ENCODE measurements at regions not wholly inside any gene's neighbourhood (a gene's known extent, or its start where the extent isn't known, plus 50 kb on each side); places are given as distances from the start of the nearest gene placed in this dataset.

DNA sequence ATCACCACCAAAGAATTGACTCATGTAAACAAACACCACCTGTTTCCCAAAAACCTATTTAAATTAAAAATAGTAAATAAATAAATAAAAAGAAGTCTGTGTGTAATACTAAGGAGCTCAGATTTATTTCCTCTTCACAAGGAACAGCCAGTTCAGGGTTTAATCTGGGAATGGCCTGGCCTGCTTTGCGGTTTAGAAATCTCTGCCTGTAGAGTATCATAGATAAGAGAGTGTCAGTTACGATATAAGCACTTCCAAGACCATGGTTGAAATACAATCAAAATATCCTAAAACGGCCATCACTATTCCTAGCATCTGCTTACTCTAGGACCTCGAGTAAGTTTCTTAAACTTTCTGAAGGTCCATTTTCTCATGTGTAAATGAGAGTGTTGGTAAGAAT is 274.4 kb downstream of the PLPP3 start:
- no peak for DNase-seq

- no peak for DNase-seq
Observed at GRCh38 chr1:56303805-56304204, 275.6 kb downstream of the PLPP3 start.

- DNase-seq = no peak
Observed at GRCh38 chr1:56302878-56303277, 276.5 kb downstream of the PLPP3 start.

DNA sequence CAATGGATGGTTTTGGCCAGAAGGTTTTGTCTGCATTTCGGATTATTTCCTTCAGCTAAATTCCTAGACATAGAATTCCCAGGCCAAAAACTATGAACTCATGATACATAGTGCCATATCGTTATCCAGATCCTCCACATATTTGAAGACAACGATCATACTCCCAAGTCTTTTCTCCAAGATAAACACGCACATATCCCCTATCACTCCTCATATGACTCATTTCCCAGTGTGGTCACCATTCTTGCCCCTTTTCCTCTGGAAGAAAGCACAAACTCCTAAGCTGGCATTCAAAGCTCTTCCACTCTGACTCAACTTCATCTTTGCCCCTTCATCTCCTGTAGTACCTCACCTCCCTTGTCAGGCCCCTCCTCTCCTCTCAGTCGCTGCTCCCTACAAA is 277.6 kb downstream of the PLPP3 start:
- no peak for DNase-seq

GRCh38 chr1:56300836-56301235 is 278.5 kb downstream of the PLPP3 start:
- no peak for DNase-seq

DNA sequence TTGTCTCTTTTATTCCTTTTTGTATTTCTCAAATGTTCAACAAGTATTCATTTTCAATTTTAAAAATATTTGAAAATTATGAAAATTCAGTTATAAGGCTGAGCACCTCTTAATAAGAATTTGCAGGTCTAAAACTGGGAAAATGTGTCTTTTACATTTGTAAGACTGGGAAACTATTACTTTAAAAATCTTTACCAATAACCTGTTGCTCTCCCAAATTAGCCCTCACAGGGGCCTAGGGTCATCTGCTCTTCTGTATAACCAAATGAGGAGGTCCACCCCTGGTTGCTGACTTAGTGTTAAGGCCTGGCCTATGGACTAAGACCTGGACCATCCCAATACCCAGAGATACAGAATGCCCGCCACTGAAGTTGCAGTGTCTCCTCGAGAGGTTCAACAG is 280.5 kb downstream of the PLPP3 start:
- DNase-seq = no peak

DNA sequence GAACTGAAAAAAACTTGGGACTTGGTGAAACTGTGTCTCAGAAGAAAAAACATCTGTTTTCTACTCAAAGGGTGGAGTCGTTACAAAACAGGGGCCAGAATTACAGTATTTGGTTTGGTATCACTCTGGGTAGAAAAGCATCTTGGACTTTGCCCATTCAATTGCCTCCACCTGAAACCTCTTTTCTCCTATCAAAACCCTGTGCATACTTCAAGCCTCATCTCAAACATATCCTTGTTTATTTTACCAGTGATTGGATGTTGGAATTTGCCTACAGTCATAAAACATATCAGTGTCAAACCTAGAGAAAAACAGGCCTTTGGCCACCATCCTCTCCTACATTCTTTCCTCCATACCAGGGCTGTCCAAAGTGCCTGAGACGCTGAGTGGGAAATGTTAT is 281.5 kb downstream of the PLPP3 start:
- DNase-seq = no peak

DNA sequence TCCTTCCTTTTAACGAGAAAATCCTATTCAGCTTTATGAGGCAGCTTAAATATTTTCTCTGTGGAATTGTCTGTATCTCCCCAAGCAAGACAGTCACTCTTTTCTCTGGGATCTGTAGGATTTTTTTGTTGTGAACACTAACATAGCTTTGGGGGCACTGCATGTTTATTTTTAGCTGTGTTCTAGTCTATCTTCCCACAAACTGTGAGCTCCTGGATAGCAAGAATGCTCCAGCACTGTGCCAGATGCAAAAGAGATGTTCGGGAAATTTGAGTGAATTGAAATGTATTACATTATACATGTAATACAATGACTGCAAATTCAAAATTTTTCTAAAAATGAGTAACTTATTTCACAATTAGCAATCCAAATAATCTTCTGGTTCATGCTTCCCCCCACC is 282.2 kb downstream of the PLPP3 start:
- no peak for DNase-seq

GRCh38 chr1:56295949-56296929 is 283.1 kb downstream of the PLPP3 start:
- no peak for DNase-seq

- DNase-seq = no peak
Observed at GRCh38 chr1:56291374-56291919, 287.9 kb downstream of the PLPP3 start.

- no peak for DNase-seq
Observed at GRCh38 chr1:56289260-56289659, 290.1 kb downstream of the PLPP3 start.

GRCh38 chr1:56287721-56288120 is 291.6 kb downstream of the PLPP3 start:
- DNase-seq = no peak

GRCh38 chr1:56286956-56287355 is 292.4 kb downstream of the PLPP3 start:
- DNase-seq = no peak

DNA sequence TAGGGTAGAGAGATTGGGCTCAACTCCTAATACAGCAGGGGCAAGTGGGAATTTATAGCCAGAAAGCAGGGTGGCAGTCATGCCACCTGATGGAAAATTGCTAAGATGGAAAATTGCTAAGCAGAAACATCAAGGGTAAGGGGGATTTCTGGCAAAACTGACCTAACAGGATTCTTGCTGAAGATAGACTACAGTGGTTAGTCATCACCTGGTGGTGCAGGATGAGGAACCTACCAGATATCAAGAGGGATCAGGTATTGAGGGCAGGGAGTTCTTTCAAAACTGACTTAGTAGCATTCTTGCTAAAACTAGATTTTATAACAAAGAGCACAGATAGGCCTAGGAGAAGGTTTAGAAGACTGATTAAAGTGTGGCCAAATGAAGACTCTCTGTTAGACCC is 292.9 kb downstream of the PLPP3 start:
- DNase-seq = no peak

DNA sequence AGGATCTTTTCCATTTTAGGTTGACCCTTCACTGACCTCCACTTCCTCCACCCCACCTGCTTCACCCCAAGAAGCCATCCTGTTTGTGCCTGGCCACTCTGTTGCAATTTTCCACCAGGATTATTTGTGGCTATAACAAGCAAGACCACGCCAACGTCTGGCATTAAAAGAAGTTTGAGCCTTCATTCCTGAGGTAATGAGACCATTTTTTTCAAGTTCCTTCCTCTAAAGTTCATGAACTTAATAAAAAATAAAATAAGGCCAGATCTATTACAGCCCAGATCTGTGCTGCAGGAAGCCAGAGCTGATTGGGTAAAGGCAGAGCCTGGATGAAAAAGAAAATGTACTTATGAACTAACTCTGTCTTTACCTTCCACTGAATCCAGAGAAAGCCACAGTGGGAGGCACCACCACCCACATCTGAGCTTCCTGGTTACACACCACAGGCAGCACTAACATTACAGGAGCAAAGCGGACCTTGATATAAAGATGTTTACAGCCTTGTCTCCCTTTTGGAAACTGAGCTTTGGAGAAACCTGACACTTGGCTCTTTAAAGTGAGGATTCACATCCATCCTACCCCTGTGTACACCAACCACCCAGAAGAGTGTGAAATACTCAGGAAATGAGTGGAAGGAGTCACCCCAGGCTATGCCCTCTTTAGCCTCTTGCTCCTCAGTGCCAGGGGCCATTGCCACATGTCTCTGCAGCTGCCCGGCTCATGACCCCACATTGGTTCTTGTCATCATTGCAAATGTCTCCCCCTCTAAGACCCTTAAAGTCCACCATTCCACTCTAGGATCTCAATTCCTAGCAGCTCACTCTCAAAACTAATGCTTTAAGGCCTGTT is 293.6 kb downstream of the PLPP3 start:
- no peak for DNase-seq

DNA sequence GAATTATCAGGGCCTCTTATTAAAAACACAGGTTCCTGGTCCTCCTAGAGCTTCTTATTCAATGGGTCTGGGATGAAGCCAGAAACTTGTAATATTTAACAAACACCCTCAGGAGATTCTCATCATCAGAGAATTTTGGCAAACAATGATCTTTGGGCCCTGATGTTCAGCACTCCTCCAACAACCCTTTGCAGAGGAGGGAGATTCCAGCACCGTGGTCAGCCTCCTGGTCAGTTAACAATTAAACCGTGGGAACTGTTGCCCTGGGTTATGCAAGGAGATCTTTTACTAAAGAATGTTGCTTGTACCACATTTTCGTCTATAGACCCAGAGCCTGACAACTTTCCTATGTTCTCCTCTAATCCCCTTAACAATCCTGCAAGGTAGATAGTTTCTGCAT is 294.4 kb downstream of the PLPP3 start:
- DNase-seq = no peak

DNA sequence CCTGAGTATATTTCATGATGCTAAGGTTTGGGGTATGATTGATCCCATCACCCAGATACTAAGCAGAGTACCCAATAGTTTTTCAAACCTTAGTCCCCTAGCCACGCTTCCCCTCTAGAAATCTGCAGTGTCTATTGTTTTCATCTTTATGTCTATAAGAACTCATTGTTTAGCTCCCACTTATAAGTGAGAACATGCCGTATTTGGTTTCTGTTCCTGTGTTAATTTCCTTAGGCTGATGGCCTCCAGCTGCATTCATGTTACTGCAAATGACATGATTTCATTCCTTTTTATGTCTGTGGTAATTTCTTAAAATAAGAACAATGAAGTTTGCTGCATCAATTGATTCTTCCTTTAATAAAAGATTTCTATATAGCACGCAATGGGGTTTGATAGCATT is 301.3 kb downstream of the PLPP3 start:
- no peak for DNase-seq

DNA sequence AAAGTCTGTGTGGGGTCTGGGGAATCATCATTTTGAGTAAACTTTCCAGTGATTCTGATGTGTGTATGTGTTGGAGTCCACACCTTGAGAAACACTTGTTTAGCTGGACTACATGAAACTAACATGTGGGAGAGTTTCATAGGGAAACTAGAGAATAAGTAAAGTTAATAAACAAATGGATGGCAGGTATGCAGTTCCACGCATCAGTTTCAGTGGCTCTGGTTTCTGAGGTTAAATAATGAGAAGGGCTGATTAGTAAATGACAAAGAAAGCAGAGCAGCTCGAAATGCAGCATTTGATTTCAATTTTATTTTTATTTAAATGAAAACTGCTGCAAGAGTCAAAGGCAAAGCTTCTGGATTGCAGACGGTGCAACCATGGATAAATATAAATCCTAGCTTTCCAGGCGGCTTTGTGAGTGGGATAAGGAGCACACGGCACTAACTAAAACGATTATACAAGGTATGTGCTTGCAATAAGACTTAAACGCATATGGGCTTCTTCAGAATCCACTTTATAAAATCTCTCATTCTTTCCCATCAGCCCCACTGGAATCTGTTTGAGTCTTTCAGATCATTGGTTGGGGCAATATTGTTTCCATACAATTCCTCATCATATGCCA is 310.7 kb downstream of the PLPP3 start:
- DNase-seq = no peak

DNA sequence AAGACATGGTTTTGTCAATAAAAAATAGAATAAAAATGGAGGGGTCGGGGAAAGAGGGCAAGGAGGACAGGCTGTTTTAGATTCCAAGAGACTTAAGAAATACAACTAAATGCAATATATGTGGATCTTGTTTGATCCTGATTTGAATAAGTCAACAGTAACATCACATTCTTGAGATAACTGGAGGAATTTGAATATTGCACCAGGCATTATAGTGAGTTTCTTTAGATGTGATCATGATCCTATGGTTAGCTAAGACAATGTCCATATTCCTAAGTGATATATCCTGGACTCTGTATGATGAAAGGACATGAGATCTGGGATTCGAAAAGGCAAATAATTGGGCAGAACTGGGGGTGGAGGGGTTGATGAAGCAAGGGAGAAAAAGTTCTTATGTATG is 311.8 kb downstream of the PLPP3 start:
- DNase-seq = no peak

GRCh38 chr1:56266359-56266758 is 313.0 kb downstream of the PLPP3 start:
- no peak for DNase-seq

- no peak for DNase-seq
Observed at GRCh38 chr1:56265216-56265615, 314.1 kb downstream of the PLPP3 start.

GRCh38 chr1:56263908-56264307 is 315.5 kb downstream of the PLPP3 start:
- DNase-seq = no peak

DNA sequence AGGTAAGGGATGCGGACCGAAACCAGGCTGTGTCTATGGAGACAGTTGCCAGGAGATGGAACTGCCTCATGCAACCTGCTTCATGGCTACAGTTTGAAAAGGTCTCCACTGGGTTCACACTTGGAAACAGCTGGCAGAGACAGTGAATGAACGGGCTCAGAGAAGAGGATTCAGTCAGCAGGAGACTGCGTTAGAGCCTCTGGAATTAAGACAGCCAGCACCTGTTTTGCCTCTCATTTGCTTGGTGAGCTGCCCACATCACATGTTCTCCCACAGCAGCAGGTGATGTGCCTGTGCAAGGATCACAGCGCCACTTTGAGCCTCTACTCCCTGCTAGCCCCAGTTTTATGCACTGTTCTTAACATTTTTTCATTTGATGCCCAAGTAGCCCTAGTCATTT is 321.0 kb downstream of the PLPP3 start:
- DNase-seq = peak; percentile 5

Data from NCI-H2107 (cell line).